Vagina (tissue), 2 donors: ENCODE measurements at regions not wholly inside any gene's neighbourhood (a gene's known extent, or its start where the extent isn't known, plus 50 kb on each side); places are given as distances from the start of the nearest gene placed in this dataset.

Experiments used
- POLR2A ChIP-seq, 2 donors: fragments of 450-650 bp; IDR thresholded peaks; one replicate each; pipeline ENCODE4 v1.6.1; 2017; ENCODE audit warnings: antibody characterized with exemption in 2 of 2, mild to moderate bottlenecking in 2 of 2, moderate library complexity in 2 of 2
- POLR2AphosphoS5 ChIP-seq, 2 donors: sonication (generic); formaldehyde crosslinking; IDR thresholded peaks; one replicate each; pipeline ENCODE4 v1.9.0; 2017; ENCODE audit warnings: antibody characterized with exemption in 2 of 2, mild to moderate bottlenecking in 2 of 2, low read depth in 1 of 2; ENCODE audit not compliant: insufficient read depth in 1 of 2
- TF ChIP-seq, protein P1 (sequence below), 3 experiments: fragments of 450-650 bp in 2 of 3; fragments of 200-600 bp in 1 of 3; sonication (generic) in 1 of 3; IDR thresholded peaks; one replicate each; pipeline ENCODE4 v1.5.1; 2017 to 2019; ENCODE audit warnings: antibody characterized with exemption in 3 of 3, mild to moderate bottlenecking in 2 of 3, moderate library complexity in 2 of 3

DNA sequence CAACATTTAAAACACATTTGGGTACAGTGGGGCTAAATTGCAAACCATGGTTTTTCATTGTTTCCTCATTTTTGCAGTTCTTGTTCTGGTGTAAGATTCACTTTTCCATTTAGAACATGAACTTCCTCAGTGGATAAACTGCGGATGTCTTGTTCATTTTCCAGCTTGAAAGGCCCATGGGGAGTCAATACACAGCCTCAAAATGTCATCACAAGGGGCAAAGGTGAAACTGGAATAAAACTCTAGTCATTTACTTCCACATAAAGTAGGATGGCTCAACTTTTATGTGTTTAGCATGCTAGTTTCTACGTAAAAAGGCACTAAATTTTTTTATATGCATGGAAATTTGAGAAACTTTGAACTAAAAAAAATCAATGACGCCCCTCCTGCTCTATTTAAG is 718.8 kb downstream of the TLR4 start:
- TF ChIP-seq, protein P1, sequence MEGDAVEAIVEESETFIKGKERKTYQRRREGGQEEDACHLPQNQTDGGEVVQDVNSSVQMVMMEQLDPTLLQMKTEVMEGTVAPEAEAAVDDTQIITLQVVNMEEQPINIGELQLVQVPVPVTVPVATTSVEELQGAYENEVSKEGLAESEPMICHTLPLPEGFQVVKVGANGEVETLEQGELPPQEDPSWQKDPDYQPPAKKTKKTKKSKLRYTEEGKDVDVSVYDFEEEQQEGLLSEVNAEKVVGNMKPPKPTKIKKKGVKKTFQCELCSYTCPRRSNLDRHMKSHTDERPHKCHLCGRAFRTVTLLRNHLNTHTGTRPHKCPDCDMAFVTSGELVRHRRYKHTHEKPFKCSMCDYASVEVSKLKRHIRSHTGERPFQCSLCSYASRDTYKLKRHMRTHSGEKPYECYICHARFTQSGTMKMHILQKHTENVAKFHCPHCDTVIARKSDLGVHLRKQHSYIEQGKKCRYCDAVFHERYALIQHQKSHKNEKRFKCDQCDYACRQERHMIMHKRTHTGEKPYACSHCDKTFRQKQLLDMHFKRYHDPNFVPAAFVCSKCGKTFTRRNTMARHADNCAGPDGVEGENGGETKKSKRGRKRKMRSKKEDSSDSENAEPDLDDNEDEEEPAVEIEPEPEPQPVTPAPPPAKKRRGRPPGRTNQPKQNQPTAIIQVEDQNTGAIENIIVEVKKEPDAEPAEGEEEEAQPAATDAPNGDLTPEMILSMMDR (IDR thresholded peaks at IDR 0.05): no peak
- TF ChIP-seq POLR2A (IDR thresholded peaks at IDR 0.05): no peak
- no peak for TF ChIP-seq POLR2AphosphoS5 (IDR thresholded peaks at IDR 0.05; ENCODE audit: insufficient read depth in 1 of 2, low read depth in 1 of 2)
